GM10266 (cell line): ENCODE measurements at regions not wholly inside any gene's neighbourhood (a gene's known extent, or its start where the extent isn't known, plus 50 kb on each side); places are given as distances from the start of the nearest gene placed in this dataset.

Experiments used
- DNase-seq: peaks from one replicate; pipeline ENCODE4 v3.0.0; 2012; ENCODE audit errors: extremely low spot score
- CTCF ChIP-seq: IDR thresholded peaks from 2 replicates; pipeline ENCODE4 v1.5.1; 2012; ENCODE audit warnings: mild to moderate bottlenecking, low read depth; ENCODE audit not compliant: control insufficient read depth, insufficient read depth; ENCODE audit errors: missing control alignments

DNA sequence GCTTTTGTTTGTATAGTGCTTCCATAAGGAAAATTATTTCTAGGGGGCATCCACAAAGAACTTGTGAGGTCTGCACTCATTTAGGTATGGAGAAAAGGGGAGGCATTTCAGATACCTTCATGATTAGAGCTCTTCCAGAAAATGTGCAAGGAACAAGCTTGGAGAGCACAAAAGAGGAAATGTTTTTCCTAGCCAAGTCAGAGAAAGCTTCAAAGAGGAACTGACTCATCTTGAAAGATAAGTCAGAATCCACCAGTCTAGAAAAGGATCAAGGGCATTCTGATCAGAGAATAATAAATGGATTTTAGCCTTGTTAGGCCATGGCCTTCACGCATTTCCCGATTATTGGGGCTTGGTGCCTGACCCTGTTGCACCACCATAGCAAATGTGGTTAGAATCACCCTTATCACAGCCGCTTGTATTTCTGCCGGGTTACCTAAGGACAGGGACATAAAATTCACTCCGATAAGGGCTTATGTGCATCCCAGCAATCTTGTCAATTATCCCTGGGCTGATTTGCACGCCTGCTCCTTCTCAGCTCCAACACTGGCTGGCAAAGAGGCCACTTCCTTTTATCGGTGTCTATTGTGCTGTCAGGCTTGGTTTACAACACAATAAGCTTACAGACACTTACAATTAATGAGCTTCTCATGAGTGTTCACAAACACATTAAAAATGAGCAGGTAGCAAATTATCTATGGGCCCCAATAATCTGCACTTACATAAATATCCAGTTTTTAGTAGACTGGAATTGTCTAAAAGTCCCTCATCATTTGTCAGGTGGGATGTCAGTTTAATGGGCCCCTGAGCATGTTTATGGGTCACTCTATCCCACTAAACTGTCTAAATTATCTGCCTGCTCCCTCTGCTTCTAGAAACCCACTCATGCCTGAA lies 613.5 kb downstream of the SOX6 start:
- TF ChIP-seq CTCF = no peak
- DNase-seq = no peak

DNA sequence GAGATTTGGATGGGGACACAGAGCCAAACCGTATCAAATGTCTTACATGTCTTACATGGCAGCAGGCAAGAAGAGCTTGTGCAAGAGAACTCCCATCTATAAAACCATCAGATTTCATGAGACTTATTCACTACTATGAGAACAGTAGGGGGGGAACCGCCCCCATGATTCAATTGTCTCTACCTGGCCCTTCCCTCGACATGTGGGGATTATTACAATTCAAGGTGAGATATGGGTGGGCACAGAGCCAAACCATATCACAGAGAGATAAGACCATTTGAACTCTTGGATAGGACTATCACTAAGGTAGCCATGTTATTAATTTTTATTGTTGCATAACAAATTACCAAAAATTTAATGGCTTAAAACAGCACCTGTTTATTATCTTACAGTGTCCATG lies 611.7 kb downstream of the SOX6 start:
- no peak for DNase-seq
- TF ChIP-seq CTCF = no peak

GRCh38 chr11:15745266-15745665 lies 611.1 kb downstream of the SOX6 start:
- no peak for TF ChIP-seq CTCF
- no peak for DNase-seq

- DNase-seq = no peak
- TF ChIP-seq CTCF = no peak
These were observed 608.7 kb downstream of the SOX6 start for GRCh38 chr11:15747671-15748070.

- DNase-seq = no peak
These were observed 608.2 kb downstream of the SOX6 start for GRCh38 chr11:15748132-15748531.

DNA sequence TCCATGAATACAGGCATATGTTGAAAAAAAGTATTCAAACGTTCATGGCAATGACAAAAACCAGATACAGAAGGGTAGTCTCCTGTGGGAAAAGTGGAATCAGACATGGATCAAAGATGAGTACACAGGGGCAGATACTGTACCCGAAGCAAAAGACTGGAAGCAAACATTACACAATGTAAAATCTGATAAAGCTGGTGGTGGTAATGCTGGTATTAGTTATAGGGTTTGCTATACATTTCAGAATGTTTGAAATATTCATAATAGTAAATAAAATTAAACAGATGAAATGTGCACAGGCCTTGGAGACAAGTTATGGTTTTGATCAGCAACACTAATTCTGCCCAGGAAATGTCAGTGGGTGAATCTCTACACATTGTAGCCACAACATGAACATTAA lies 607.6 kb downstream of the SOX6 start:
- TF ChIP-seq CTCF = no peak
- DNase-seq = no peak

More at GRCh38 chr11:15748132-15748531, 608.2 kb downstream of the SOX6 start:
- TF ChIP-seq CTCF = no peak
